ENCODE measurements at regions not wholly inside any gene's neighbourhood (a gene's known extent, or its start where the extent isn't known, plus 50 kb on each side); places are given as distances from the start of the nearest gene placed in this dataset.

GRCh38 chr11:122031813-122032212 is 84.2 kb downstream of the BLID start:
- no peaks in the 10 kb centered on the region for H3F3A ChIP-seq (ENCODE audit: low read depth)
- H3K4me3 ChIP-seq = no peak overlapping the region
- H3K9me3 Mint-ChIP-seq = peaks cover 4% of the 10 kb centered on the region
- peaks cover 6% of the 10 kb centered on the region for H3K27me3 Mint-ChIP-seq (ENCODE audit: insufficient read depth, low read depth)
- H3K36me3 Mint-ChIP-seq = no peaks in the 10 kb centered on the region
- H3K79me2 ChIP-seq (ENCODE audit: low read depth) = no peaks in the 10 kb centered on the region
- H3K27ac Mint-ChIP-seq = no peak overlapping the region
- H3K27ac ChIP-seq = no peak overlapping the region
- TF ChIP-seq CTCF (IDR thresholded peaks at IDR 0.05) = no peak
- peaks cover 14% of the 10 kb centered on the region for H3K4me1 Mint-ChIP-seq
- no peak overlapping the region for H2AFZ ChIP-seq (replicated peaks)
- no peaks in the 10 kb centered on the region for H4K20me1 ChIP-seq (ENCODE audit: low read depth)
- no peaks in the 10 kb centered on the region for H3K4me1 ChIP-seq
- no peak overlapping the region for H3K4me2 ChIP-seq
- H3K27me3 ChIP-seq = no peaks in the 10 kb centered on the region
- H3K36me3 ChIP-seq = no peaks in the 10 kb centered on the region
- no peak overlapping the region for H3K4me3 Mint-ChIP-seq
- DNase-seq (ENCODE audit: low spot score) = no peak
- no peak overlapping the region for H3K9ac ChIP-seq
- no peaks in the 10 kb centered on the region for H3K9me3 ChIP-seq (ENCODE audit: low read depth)

GRCh38 chr11:122030286-122030685 is 85.7 kb downstream of the BLID start:
- no peaks in the 10 kb centered on the region for H4K20me1 ChIP-seq (ENCODE audit: low read depth)
- H3K4me3 ChIP-seq = no peak overlapping the region
- Mint-ChIP-seq H3K4me3 (no peak overlapping the region), H3K27me3 (ENCODE audit: insufficient read depth, low read depth) (peaks cover 6% of the 10 kb centered on the region), H3K27ac (no peak overlapping the region), H3K9me3 (peaks cover 4% of the 10 kb centered on the region), H3K4me1 (peaks cover 2% of the 10 kb centered on the region), H3K36me3 (no peaks in the 10 kb centered on the region)
- no peaks in the 10 kb centered on the region for H3K36me3 ChIP-seq
- no peak for TF ChIP-seq EZH2phosphoT487 (IDR thresholded peaks at IDR 0.05)
- TF ChIP-seq CTCF (IDR thresholded peaks at IDR 0.05) = no peak
- no peak for TF ChIP-seq EZH2 (IDR thresholded peaks at IDR 0.05)
- no peak overlapping the region for H2AFZ ChIP-seq (replicated peaks)
- H3K27me3 ChIP-seq = no peaks in the 10 kb centered on the region
- no peak overlapping the region for H3K4me2 ChIP-seq
- no peak overlapping the region for H3K27ac ChIP-seq
- H3K4me1 ChIP-seq = no peaks in the 10 kb centered on the region
- no peaks in the 10 kb centered on the region for H3K9me3 ChIP-seq (ENCODE audit: low read depth)
- no peak overlapping the region for H3K9ac ChIP-seq
- no peaks in the 10 kb centered on the region for H3F3A ChIP-seq (ENCODE audit: low read depth)
- DNase-seq (ENCODE audit: low spot score) = no peak
- no peaks in the 10 kb centered on the region for H3K79me2 ChIP-seq (ENCODE audit: low read depth)

GRCh38 chr11:122028545-122028944 is 87.5 kb downstream of the BLID start:
- Histone ChIP-seq H3K27ac (no peak overlapping the region), H2AFZ (replicated peaks) (no peak overlapping the region), H3K4me2 (no peak overlapping the region), H3K9ac (no peak overlapping the region), H3K4me3 (no peak overlapping the region), H3F3A (ENCODE audit: low read depth) (no peaks in the 10 kb centered on the region), H3K9me3 (ENCODE audit: low read depth) (no peaks in the 10 kb centered on the region), H3K4me1 (peaks cover 3% of the 10 kb centered on the region), H3K79me2 (ENCODE audit: low read depth) (no peaks in the 10 kb centered on the region), H3K36me3 (no peaks in the 10 kb centered on the region), H4K20me1 (ENCODE audit: low read depth) (no peaks in the 10 kb centered on the region), H3K27me3 (no peaks in the 10 kb centered on the region)
- H3K4me1 Mint-ChIP-seq = peaks cover 11% of the 10 kb centered on the region
- TF ChIP-seq CTCF (IDR thresholded peaks at IDR 0.05) = no peak
- TF ChIP-seq EZH2phosphoT487 (IDR thresholded peaks at IDR 0.05) = no peak
- TF ChIP-seq EZH2 (IDR thresholded peaks at IDR 0.05) = no peak
- no peaks in the 10 kb centered on the region for H3K36me3 Mint-ChIP-seq
- H3K9me3 Mint-ChIP-seq = peaks cover 4% of the 10 kb centered on the region
- H3K4me3 Mint-ChIP-seq = no peak overlapping the region
- no peak for DNase-seq (ENCODE audit: low spot score)
- H3K27ac Mint-ChIP-seq = no peak overlapping the region
- peaks cover 4% of the 10 kb centered on the region for H3K27me3 Mint-ChIP-seq (ENCODE audit: insufficient read depth, low read depth)

- H2AFZ ChIP-seq (replicated peaks) = no peak overlapping the region
- Mint-ChIP-seq H3K4me3 (no peak overlapping the region), H3K36me3 (no peaks in the 10 kb centered on the region), H3K27ac (no peak overlapping the region), H3K27me3 (ENCODE audit: insufficient read depth, low read depth) (peaks cover 4% of the 10 kb centered on the region), H3K9me3 (peaks cover 4% of the 10 kb centered on the region), H3K4me1 (peaks cover 11% of the 10 kb centered on the region)
- H3K27me3 ChIP-seq = no peaks in the 10 kb centered on the region
- no peaks in the 10 kb centered on the region for H3K36me3 ChIP-seq
- H3K4me1 ChIP-seq = peaks cover 3% of the 10 kb centered on the region
- H3K27ac ChIP-seq = no peak overlapping the region
- H3K4me2 ChIP-seq = no peak overlapping the region
- H3K4me3 ChIP-seq = no peak overlapping the region
- no peaks in the 10 kb centered on the region for H3K79me2 ChIP-seq (ENCODE audit: low read depth)
- H4K20me1 ChIP-seq (ENCODE audit: low read depth) = no peaks in the 10 kb centered on the region
- no peaks in the 10 kb centered on the region for H3K9me3 ChIP-seq (ENCODE audit: low read depth)
- DNase-seq (ENCODE audit: low spot score) = no peak
- TF ChIP-seq EZH2 (IDR thresholded peaks at IDR 0.05) (no peak), EZH2phosphoT487 (IDR thresholded peaks at IDR 0.05) (no peak), CTCF (IDR thresholded peaks at IDR 0.05) (no peak)
- H3F3A ChIP-seq (ENCODE audit: low read depth) = no peaks in the 10 kb centered on the region
- no peak overlapping the region for H3K9ac ChIP-seq
These were observed 88.0 kb downstream of the BLID start for GRCh38 chr11:122028036-122028435.
